Epithelial cell of prostate (primary cell): ENCODE measurements at regions not wholly inside any gene's neighbourhood (a gene's known extent, or its start where the extent isn't known, plus 50 kb on each side); places are given as distances from the start of the nearest gene placed in this dataset.
A peak's percentile ranks its signal among the peaks of the same experiment; 100 is the strongest.

Experiments used
- DNase-seq: peaks from one replicate; pipeline ENCODE4 v3.0.0-alpha.2; 2011; ENCODE audit warnings: low read depth, low spot score
- H3K27ac ChIP-seq: fragments of 450-650 bp; 2 replicates; pipeline ENCODE4 v1.5.1; 2017; ENCODE audit warnings: mild to moderate bottlenecking

DNA sequence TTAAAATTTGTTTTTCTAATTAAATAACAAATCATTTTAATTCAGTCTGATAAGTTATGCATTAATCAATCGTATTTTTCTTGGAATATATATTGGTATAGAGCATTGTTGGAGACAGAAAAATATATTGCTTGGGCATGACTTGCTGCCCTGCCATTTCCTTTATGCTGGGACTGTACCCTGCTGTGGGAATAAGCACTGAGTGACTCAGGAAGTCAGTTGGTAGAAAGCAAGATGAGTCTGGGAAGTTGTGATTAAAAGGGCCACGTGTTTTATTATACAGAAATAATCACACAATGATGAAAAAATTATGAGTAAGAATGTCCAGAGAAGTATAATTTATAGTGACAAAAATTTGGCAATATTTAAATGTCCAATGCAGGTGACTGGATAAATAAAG, 139.5 kb downstream of the KIF18A start:
- DNase-seq = no peak
- no peak overlapping the region for H3K27ac ChIP-seq

DNA sequence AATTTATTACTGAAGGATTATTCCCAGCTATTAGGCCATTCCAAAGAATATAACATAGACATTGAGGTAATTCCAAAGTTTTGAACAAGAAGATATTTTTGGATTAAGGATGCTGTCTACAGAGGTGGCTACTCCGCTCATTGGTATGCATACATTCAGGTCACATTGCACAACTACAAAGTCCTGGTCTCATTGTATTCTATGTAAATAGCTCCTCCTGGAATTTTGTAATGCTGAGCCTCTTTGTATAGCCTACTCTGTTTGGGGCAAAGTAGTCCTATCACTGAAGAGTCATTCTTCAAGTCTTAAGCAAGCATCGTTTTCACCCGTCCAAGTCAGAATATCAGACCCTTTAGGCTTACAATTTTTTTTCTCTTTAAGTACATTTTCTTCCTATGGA, 142.4 kb downstream of the KIF18A start:
- no peak for DNase-seq
- H3K27ac ChIP-seq = no peak overlapping the region

DNA sequence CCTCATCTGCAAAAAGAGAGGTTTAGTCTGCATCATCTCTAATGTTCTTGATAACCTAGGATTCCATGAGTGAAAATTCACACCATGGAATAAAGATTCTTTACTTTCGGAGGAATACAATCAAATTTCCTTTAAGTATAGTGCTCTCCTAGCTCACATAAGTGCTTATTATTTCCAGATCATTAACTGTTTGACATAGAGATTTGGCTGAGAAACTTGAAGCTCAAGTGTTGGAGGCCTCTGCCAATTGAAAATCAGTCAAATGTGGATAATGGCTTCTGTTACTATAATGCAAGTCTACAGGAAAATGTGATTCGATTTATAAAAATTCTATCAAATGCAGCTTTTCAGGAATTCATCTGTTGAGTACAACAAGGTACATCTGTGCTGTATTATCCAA, 144.6 kb downstream of the KIF18A start:
- no peak overlapping the region for H3K27ac ChIP-seq
- DNase-seq = no peak

DNA sequence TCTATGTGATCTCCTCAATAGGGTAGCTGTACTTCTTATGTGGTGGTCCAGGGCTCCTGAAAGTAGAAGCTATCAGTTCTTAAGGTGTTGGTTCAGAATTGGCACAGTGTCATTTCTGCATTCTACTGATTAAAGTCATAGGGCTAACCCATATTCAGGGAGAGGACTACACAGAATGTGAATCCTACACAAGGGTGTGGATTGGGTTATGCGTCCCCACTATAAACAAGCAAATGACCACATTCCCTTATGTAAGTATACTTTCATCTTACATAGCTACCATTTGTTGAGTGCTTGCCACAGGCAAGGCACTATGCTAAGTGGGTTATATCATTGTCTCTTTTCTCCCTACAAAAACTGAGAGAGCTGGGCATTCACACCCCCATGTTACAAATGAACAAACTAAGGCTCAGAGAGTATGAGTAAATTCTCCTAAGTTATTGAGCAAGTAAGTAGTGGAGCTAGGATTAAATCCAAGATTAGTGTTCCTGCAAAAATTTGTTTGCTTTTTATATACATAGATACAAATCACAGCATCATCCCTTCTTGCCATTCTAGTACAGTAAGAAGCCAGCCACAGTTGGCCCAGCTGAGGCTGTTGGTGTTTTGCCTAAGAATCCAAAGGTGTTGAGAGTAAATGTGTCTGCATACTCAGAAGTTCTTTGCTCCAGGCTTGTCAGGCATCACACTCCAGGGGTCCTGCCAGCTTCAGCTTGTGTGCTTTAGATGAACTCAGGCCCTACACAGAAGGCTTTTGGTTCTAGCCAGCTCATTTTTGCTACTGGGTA, 157.8 kb downstream of the KIF18A start:
- DNase-seq = no peak
- H3K27ac ChIP-seq = no peak overlapping the region

DNA sequence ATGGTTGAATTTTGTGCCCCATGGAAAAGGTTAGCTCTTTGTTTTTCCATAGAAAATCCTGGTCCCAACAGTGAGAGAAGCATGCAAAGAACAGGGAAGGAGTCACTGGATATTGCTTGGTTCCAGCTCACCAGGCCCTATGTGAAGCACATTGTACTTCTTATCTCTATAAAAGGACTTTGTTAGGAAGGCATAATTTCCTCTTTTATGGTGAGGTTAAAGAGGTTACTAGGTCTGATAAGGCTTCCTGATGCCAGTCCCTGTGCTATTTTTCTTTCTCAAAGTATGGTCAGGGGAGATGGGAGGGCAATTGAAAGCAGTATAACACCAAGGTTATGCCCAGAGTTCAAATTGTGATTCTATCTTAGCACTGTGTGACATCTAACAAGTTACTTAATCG, 162.6 kb downstream of the KIF18A start:
- H3K27ac ChIP-seq = no peak overlapping the region
- DNase-seq = no peak

DNA sequence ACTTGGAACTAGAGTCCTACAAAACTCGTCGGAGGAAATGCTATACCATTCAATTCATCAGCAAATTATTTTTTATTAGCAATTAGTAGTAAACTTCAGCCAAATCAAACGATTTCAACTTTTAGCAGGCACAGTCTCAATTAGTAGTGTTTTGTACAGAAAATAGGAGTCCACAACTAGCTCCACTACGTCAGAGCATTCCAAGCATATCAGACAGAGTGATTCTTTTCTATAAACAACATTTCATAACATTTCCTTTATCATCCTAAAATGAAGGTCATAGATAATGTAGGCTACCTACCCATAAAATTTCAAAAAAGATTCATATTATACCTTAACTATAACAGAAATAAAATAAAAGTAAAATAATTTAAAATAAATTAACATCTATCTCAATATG, 169.9 kb downstream of the KIF18A start:
- H3K27ac ChIP-seq = no peak overlapping the region
- DNase-seq = no peak

DNA sequence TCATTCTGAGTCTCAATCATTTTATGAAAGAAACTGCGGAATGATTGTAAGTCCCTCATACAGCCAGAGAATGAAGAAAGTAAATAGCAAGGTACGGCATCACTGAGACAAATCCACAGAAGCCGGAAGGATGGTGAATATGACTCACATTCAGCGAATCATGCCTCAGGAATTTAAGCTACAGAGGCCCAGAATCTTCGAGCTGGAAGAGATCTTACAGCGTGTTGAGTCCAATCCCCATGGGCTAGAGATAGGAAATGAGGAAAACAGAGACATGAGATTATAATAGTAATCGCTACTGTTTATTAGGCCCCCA, 173.2 kb downstream of the KIF18A start:
- peak overlapping the region; percentile 92 for H3K27ac ChIP-seq
- DNase-seq = peak; percentile 57

DNA sequence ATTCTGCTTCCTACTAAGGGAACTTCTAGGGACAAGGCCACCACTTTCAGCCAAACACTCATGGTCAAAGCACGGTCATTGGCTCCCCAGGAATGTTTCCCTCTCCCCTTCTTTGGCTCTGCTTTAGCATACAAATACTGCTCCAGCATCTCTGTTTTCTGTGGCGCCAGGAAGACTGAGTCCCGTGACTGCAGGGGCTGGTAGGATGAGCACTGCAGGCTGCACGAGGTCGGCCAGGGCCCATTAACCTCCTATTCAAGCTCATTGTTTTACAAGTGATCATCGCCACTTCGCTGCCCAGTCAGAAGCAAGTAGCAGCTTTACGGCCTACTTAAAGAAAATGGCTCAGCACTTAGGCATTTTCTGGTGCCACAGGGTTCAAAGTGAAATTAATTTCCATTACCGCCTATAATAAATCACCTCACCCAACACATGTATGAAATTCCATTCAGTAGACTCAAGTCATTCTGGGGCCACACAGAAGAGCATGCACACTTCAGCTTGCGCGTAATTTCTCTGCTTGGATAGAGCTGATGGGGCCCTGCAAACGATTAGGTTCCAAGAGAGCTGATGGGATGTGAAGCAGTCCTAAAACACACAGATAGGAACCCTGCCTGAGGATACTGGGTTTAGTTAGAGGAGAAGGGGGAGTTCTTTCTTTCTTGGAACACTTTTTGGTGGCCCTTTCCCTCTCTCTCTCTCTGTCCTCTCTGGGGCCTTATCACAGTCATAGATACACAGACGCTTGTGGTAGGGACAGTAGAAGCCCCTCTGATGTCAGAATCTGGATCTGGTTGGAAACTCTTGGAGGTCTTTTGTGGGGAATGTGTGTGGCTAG, 173.7 kb downstream of the KIF18A start:
- peak overlapping the region; percentile 92 for H3K27ac ChIP-seq
- peak; percentile 67 for DNase-seq

DNA sequence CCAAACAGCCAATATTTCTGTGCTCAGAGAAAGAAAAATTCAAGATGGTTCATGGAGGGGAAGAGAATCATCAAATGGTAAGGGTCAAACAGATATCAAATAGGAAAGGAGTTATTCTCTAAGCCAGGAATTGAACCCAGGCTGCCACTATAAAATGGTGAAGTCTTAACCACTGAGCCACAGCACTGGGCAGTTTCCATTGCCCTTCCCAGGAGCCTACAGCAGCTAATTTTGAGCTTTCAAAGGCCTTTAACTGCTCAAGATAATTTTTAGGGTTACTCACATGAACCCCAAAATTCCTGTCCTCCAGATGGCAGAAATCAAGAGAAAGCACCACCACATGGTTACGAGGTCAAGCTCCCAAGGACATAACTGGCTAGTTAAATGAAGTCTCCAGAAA, 176.2 kb downstream of the KIF18A start:
- DNase-seq = no peak
- H3K27ac ChIP-seq = no peak overlapping the region

DNA sequence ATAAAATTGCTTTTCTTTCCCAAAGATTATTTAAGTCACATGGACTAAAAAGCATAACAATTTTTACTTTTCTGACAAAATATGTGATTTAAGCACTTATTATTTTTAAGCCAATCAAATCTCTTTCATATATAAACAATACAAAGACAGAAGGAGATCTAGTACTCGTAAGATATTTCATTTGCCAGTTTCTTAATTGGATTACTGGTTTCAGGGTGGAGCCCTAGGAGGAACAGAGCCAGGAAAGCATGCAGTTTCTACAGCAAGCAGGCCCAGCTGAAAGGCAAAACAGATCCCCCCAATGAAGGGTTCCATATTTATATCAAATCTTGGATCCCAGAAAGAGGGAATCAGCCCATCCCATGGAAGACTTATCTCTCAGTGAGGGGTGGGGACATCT, 177.0 kb downstream of the KIF18A start:
- no peak for DNase-seq
- H3K27ac ChIP-seq = no peak overlapping the region

DNA sequence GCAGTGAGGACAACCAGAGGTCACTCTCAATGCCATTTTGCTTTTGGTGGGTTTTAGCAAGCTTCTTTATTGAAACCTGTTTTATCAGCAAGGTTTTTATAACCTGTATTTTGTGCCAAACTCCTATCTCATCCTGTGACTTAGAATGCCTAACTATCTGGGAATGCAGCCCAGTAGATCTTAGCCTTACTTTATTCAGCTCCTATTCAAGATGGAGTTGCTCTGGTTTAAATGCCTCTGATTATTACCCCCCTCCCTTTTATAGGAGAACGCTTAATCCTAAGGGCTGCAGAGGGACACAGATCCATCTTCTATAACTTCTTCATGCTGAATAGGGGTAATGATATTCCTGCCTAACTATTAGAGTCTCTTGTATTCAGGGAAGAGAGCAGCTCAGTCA, 179.1 kb downstream of the KIF18A start:
- no peak for DNase-seq

DNA sequence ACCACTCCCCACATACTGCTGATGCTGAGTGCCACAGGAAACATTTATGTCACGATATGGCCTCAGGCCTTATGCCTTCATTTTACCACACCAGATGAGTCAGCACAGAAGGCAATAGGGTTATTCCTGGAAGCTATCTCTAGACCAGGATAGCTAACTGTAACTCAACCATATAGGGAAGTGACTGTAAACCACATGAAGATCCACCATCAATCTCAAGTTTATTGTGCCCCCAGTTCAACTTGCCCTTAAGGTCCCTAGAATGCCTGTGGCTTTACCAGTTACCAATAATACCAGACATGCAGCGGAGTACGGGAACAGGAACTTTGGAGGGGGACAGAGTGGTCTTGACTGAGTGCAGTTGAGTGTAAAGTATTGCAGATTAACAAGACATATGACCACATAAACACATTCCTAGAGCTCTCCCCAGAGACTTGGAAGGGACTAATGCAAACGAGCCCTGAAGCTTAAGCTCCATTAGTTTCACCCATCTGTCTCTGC, 180.9 kb downstream of the KIF18A start:
- DNase-seq = no peak
- no peak overlapping the region for H3K27ac ChIP-seq

More for the DNA sequence above, 179.1 kb downstream of the KIF18A start:
- no peak overlapping the region for H3K27ac ChIP-seq

DNA sequence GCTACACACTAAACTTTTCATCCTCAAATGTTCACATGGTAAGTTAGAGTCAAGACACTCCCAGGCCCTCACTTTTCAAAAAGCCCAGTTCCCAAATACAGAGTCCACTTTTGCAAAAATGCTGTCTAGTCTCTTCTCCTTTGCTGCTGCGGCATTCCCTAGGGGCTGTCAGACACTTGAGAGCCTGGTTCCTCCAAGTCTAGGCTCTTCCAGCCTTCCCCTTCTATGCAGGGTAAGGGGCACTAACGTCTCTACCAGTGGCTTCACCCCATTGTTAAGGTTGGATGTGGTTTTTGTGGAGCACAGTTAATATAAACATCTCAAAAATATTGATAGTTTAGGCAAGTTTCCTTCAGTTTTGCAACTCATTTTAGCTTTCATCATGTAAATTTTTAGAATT, 181.5 kb downstream of the KIF18A start:
- no peak for DNase-seq

DNA sequence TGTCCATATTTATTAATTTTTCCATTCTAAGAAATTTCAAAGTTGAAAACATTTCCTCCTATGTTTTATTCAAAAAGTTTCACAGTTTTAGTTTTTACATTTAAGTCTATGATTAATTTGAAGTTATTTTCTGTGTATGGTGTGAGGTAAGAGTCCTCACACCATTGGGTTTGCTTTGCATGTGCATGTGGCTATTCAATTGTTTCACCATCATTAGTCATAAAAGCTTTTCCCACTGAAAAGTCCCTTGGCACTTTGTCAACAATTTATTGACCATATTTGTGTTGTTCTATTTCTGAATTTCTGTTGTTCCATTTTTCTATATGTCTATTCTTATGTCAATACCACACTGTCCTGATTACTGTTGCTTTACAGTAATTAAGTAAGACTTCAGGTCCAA, 186.5 kb downstream of the KIF18A start:
- DNase-seq = no peak
- H3K27ac ChIP-seq = no peak overlapping the region

More for the DNA sequence above, 181.5 kb downstream of the KIF18A start:
- H3K27ac ChIP-seq = no peak overlapping the region

DNA sequence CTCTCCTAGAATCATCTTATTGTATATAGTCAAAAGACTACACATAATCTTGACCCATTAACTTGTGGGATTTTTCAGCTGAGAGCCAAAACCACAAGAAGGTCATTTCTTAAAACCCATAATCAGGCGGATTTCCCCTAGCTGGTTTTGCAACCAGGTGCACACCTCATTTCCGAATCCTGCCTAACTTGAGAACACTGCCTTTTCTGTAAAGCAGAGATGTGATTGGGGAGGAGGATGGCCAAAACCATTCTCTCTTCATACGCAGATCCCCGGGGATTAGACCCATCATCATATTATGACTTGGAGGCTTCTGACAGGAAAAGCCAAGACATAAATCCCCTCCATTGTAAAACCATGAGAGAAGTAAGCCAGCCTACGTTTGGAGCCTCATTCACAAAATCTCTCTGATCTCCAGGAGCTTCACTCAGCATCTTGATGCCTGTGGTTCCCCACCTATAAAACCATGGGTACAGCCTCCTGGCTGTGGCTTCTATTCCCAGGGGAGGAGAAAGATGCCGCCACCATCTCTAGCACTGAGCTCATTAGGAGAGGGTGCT, 191.3 kb downstream of the KIF18A start:
- no peak for DNase-seq
- no peak overlapping the region for H3K27ac ChIP-seq

DNA sequence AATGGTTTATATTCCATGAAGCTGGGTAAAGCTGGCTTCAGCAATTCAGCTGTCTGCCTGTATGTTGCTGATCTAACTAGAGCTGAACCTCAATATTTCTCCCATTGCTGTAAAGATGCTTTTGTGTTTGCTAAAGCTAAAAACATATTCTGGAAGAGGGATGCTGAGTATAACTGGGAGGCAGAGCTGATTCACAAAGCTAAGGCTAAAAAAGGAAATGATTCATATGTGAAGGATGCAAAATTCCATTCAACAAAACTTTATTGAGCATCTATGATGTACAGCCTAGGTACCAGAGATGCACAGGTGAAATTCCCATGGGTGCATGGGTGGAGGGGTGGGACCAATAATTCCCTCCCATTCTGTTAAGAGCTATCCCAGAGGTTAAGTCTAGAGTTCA, 193.9 kb downstream of the KIF18A start:
- no peak overlapping the region for H3K27ac ChIP-seq
- DNase-seq = no peak

DNA sequence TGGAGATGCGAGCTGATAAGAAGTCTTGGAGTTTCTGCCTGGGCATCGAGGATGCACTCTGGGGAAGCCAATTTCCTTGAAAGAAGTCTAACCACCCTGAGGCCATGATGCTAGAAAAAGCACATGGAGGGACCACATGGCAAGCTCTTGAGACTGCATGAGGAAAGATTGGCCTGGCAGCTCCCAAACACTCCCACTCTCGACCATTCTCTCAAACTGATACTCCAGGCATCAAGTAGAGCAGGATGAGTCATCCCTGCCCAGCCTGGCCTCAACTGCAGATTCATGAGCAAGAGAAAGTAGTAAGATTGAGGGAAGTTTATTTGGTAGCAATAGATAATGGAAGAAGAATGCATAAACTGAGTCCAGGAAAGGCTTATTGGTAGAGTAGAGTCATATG, 194.3 kb downstream of the KIF18A start:
- DNase-seq = no peak
- H3K27ac ChIP-seq = no peak overlapping the region

DNA sequence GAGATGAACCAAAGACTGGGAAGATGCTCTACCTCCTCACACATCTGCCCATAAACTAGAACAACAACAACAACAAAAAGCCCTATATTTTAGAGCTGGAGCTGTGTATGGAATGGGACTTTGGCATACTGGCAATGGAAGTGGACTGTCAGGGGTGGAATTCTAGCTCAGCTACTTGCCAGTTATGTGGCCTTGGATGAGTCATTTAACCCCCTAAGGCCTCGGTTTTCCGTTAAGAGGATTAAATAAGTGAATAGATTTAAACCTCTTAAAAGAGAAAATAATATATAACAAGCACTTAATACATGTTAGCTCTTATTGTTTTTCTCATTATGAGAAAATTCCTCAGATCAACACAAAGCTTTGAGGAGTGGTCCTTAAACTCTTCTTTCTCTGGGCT, 195.0 kb downstream of the KIF18A start:
- no peak for DNase-seq
- H3K27ac ChIP-seq = no peak overlapping the region

DNA sequence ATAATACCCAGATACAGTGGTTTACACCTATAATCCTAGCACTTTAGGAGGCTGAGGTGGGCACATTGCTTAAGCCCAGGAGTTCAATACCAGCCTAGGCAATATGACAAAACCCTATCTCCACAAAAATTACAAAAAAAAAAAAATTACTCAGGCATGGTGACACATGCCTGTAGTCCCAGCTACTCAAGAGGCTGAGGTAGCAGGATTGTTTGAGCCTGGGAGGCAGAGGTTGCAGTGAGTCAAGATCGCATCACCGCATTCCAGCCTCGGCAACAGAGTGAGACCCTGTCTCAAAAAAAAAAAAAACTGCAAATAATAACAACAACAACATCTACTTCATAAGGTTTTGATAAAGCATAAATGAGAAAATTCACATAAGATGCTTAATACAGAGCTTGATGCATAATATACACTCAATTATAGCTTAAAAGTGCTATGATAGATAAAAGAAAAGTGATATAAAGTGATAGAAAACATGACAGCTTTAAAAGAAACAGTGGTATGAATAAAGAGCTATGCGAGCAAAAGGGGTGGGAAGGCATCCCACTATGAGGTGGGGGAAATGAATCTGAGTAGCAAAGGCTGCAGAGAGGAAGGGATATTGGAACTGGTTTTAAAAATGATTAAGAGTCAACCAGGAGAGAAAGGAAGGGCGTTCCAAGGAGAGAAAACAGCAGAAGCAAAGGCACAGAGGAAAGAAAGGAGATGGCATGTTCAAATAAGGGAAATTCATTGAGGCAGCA, 197.6 kb downstream of the KIF18A start:
- no peak overlapping the region for H3K27ac ChIP-seq
- no peak for DNase-seq

DNA sequence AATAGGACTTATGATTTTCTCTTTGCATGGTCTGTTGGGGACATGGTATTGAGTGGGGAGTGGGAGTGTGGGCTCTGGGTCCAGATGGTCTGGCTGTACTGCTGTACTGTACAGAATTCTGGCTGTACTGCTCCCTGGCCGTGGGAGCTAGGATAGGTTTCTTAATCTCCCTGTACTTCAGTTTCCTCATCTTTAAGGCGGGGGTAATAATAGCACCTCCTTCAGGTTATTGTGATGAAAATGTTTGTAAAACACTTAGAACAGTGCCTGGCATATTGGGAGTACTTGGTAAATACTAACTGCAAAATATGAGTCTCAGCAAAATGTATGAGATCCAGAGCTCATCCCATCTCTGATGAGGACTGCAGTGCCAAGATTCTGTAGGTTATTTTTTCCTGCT, 198.6 kb downstream of the KIF18A start:
- H3K27ac ChIP-seq = no peak overlapping the region
- no peak for DNase-seq

DNA sequence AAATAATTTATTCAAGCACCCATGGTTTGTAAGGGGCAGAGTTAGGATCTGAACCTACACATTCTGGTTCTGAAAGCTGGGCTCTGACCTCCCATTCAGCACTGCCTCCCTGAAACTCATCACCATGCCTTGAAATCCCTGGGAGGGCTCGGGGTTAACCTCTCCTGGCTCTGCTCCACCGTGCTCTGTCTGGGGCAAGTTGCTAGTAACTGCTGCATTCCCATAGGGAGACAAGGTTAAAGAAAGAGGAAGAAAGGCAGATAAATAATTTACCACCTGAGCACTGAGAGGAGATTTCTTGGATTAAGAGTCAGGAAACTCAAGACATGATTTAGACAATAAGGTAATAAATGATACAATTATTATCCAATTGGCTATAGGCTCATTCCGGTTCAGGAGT, 199.3 kb downstream of the KIF18A start:
- no peak overlapping the region for H3K27ac ChIP-seq
- DNase-seq = no peak
